Neural cell (in vitro differentiated cells): ENCODE measurements at regions not wholly inside any gene's neighbourhood (a gene's known extent, or its start where the extent isn't known, plus 50 kb on each side); places are given as distances from the start of the nearest gene placed in this dataset.

Experiments
- H2AFZ ChIP-seq: fragments of 200-600, 300-800 bp; sonication (generic), shearing (Covaris generic); 2 replicates; pipeline ENCODE4 v1.6.0; 2014; ENCODE audit warnings: low read depth, mild to moderate bottlenecking, antibody characterized with exemption, low read length, moderate library complexity
- H3F3A ChIP-seq: fragments of 200-600 bp; shearing (Covaris generic); 2 replicates; pipeline ENCODE4 v1.6.1; 2016; ENCODE audit warnings: mild to moderate bottlenecking, moderate library complexity, mixed read lengths, antibody characterized with exemption, low read length; ENCODE audit not compliant: insufficient read depth, poor library complexity, severe bottlenecking
- H3K27ac ChIP-seq: fragments of 200-600, 300-800 bp; sonication (generic), shearing (Covaris generic); 2 replicates; pipeline ENCODE4 v1.5.1; 2014; ENCODE audit warnings: mild to moderate bottlenecking, low read length, moderate library complexity
- H3K27me3 ChIP-seq: fragments of 300-800, 200-600 bp; sonication (generic), shearing (Covaris generic); 2 replicates; pipeline ENCODE4 v1.6.0; 2014; ENCODE audit warnings: mild to moderate bottlenecking, low read depth, low read length, moderate library complexity; ENCODE audit not compliant: insufficient read depth
- H3K36me3 ChIP-seq: fragments of 300-800, 200-600 bp; sonication (generic), shearing (Covaris generic); 2 replicates; pipeline ENCODE4 v1.5.1; 2014; ENCODE audit warnings: mild to moderate bottlenecking, antibody characterized with exemption, low read length, moderate library complexity; ENCODE audit not compliant: insufficient read depth
- H3K4me2 ChIP-seq: fragments of 300-800, 200-600 bp; sonication (generic), shearing (Covaris generic); 2 replicates; pipeline ENCODE4 v1.6.0; 2014; ENCODE audit warnings: mild to moderate bottlenecking, low read length
- H3K4me3 ChIP-seq: fragments of 300-800, 200-600 bp; sonication (generic), shearing (Covaris generic); 2 replicates; pipeline ENCODE4 v1.5.1; 2014; ENCODE audit warnings: mild to moderate bottlenecking, low read length, moderate library complexity
- H3K79me2 ChIP-seq: fragments of 200-600 bp; shearing (Covaris generic); replicated peaks from 2 replicates; pipeline ENCODE4 v1.6.0; 2014; ENCODE audit warnings: mild to moderate bottlenecking, low read length, moderate library complexity; ENCODE audit not compliant: insufficient read depth
- H3K9ac ChIP-seq: fragments of 300-800, 200-600 bp; sonication (generic), shearing (Covaris generic); 2 replicates; pipeline ENCODE4 v1.6.1; 2016; ENCODE audit warnings: mild to moderate bottlenecking, low read length, mixed read lengths
- H3K9me2 ChIP-seq: fragments of 200-600 bp; shearing (Covaris generic); 2 replicates; pipeline ENCODE4 v1.6.1; 2016; ENCODE audit warnings: mild to moderate bottlenecking, low read length, mixed read lengths; ENCODE audit not compliant: insufficient read depth
- H3K9me3 ChIP-seq: fragments of 200-600, 300-800 bp; sonication (generic), shearing (Covaris generic); 2 replicates; pipeline ENCODE4 v1.6.1; 2016; ENCODE audit warnings: mild to moderate bottlenecking, mixed run types, low read length, moderate library complexity, mixed read lengths
- H4K20me1 ChIP-seq: fragments of 200-600 bp; shearing (Covaris generic); 2 replicates; pipeline ENCODE4 v1.6.1; 2016; ENCODE audit warnings: mild to moderate bottlenecking, mixed run types; ENCODE audit not compliant: insufficient read depth
- CTCF ChIP-seq: fragments of 450-650 bp; IDR thresholded peaks from 2 replicates; pipeline ENCODE4 v1.5.1; 2014; ENCODE audit warnings: antibody characterized with exemption, mild to moderate bottlenecking, moderate library complexity; ENCODE audit not compliant: poor library complexity, severe bottlenecking
- EP300 ChIP-seq: fragments of 450-650 bp; conservative IDR thresholded peaks from 2 replicates; pipeline ENCODE4 v1.6.1; 2014; ENCODE audit warnings: antibody characterized with exemption, mild to moderate bottlenecking, moderate library complexity; ENCODE audit not compliant: poor library complexity, severe bottlenecking
- EZH2 ChIP-seq: fragments of 200-600, 300-800 bp; shearing (Covaris generic), sonication (generic); IDR thresholded peaks from 2 replicates; pipeline ENCODE4 v1.6.1; 2014; ENCODE audit warnings: antibody characterized with exemption, low read length, borderline replicate concordance, mild to moderate bottlenecking; ENCODE audit not compliant: insufficient read depth, poor library complexity, severe bottlenecking
- MXI1 ChIP-seq: fragments of 450-650 bp; conservative IDR thresholded peaks from 2 replicates; pipeline ENCODE4 v1.6.1; 2014; ENCODE audit warnings: antibody characterized with exemption, mild to moderate bottlenecking; ENCODE audit not compliant: poor library complexity, severe bottlenecking
- POLR2AphosphoS5 ChIP-seq: IDR thresholded peaks from 2 replicates; pipeline ENCODE4 v1.6.1; 2012
- RAD21 ChIP-seq: fragments of 450-650 bp; conservative IDR thresholded peaks from 2 replicates; pipeline ENCODE4 v1.6.1; 2014; ENCODE audit warnings: antibody characterized with exemption, mild to moderate bottlenecking, moderate library complexity
- REST ChIP-seq: IDR thresholded peaks from 2 replicates; pipeline ENCODE4 v1.6.1; 2012; ENCODE audit warnings: borderline replicate concordance
- SMC3 ChIP-seq: fragments of 450-650 bp; conservative IDR thresholded peaks from 2 replicates; pipeline ENCODE4 v1.6.1; 2014; ENCODE audit warnings: antibody characterized with exemption, mild to moderate bottlenecking, moderate library complexity; ENCODE audit not compliant: poor library complexity
- TAF1 ChIP-seq: IDR thresholded peaks from 2 replicates; pipeline ENCODE4 v1.6.1; 2012; ENCODE audit warnings: low read depth

GRCh38 chr2:129062146-129062912 lies 743.7 kb upstream of the HS6ST1 start:
- no peaks in the 10 kb centered on the region for H3K27me3 ChIP-seq
- H4K20me1 ChIP-seq = no peaks in the 10 kb centered on the region
- no peak overlapping the region for H3K4me2 ChIP-seq
- no peaks in the 10 kb centered on the region for H3K9me3 ChIP-seq
- no peak overlapping the region for H2AFZ ChIP-seq
- no peaks in the 10 kb centered on the region for H3K9me2 ChIP-seq
- H3K36me3 ChIP-seq = no peaks in the 10 kb centered on the region
- no peak overlapping the region for H3K4me3 ChIP-seq
- no peak for TF ChIP-seq MXI1
- no peaks in the 10 kb centered on the region for H3K79me2 ChIP-seq
- H3F3A ChIP-seq = no peaks in the 10 kb centered on the region
- H3K27ac ChIP-seq = no peak overlapping the region
- H3K9ac ChIP-seq = no peak overlapping the region

- H3K27ac ChIP-seq = no peak overlapping the region
- no peaks in the 10 kb centered on the region for H3K27me3 ChIP-seq
- H3K4me2 ChIP-seq = no peak overlapping the region
- no peak overlapping the region for H2AFZ ChIP-seq
- no peaks in the 10 kb centered on the region for H4K20me1 ChIP-seq
- H3K9me3 ChIP-seq = no peaks in the 10 kb centered on the region
- TF ChIP-seq TAF1 = no peak
- no peak for TF ChIP-seq POLR2AphosphoS5
- TF ChIP-seq EP300 = no peak
- no peak for TF ChIP-seq SMC3
- no peak for TF ChIP-seq MXI1
- no peak for TF ChIP-seq REST
- TF ChIP-seq EZH2 = no peak
- no peak for TF ChIP-seq RAD21
- TF ChIP-seq CTCF = no peak
- no peak overlapping the region for H3K9ac ChIP-seq
- no peak overlapping the region for H3K4me3 ChIP-seq
- no peaks in the 10 kb centered on the region for H3K79me2 ChIP-seq
- H3K36me3 ChIP-seq = no peaks in the 10 kb centered on the region
- H3K9me2 ChIP-seq = no peaks in the 10 kb centered on the region
- no peaks in the 10 kb centered on the region for H3F3A ChIP-seq
Measured at GRCh38 chr2:129067070-129067469, 748.4 kb upstream of the HS6ST1 start.
